H1 (cell line): ENCODE measurements at regions not wholly inside any gene's neighbourhood (a gene's known extent, or its start where the extent isn't known, plus 50 kb on each side); places are given as distances from the start of the nearest gene placed in this dataset.

Experiments used
- BRCA1 ChIP-seq: IDR thresholded peaks from 2 replicates; pipeline ENCODE4 v1.6.1; 2012; ENCODE audit warnings: low read depth, low read length, improper control_type of control experiment
- EP300 ChIP-seq, 2 experiments: IDR thresholded peaks; 1 replicate in 1 of 2; 2 replicates in 1 of 2; pipeline ENCODE4 v1.6.1; 2011 to 2012; ENCODE audit warnings: low read depth in 2 of 2, low read length in 2 of 2, mild to moderate bottlenecking in 2 of 2, borderline replicate concordance in 1 of 2, inconsistent platforms in 1 of 2, moderate library complexity in 1 of 2
- EZH2 ChIP-seq: fragments of 200-600 bp; sonication (generic); IDR thresholded peaks from 2 replicates; pipeline ENCODE4 v1.7.1; 2012; ENCODE audit warnings: low read depth, mild to moderate bottlenecking, moderate library complexity, low read length, inconsistent platforms; ENCODE audit not compliant: severe bottlenecking
- HDAC2 ChIP-seq, 2 experiments: fragments of 300-600 bp in 1 of 2; sonication (generic) in 1 of 2; IDR thresholded peaks; 2 replicates each; pipeline ENCODE4 v1.6.1; 2011 to 2012; ENCODE audit warnings: low read depth in 2 of 2, low read length in 2 of 2, mild to moderate bottlenecking in 2 of 2, moderate library complexity in 2 of 2, borderline replicate concordance in 1 of 2, inconsistent platforms in 1 of 2
- KDM5A ChIP-seq: fragments of 200-600 bp; IDR thresholded peaks from 2 replicates; pipeline ENCODE4 v1.7.1; 2012; ENCODE audit warnings: mild to moderate bottlenecking, low read length, inconsistent platforms, mixed read lengths
- RAD21 ChIP-seq, 2 experiments: IDR thresholded peaks in 1 of 2; conservative IDR thresholded peaks in 1 of 2; 2 replicates each; pipeline ENCODE4 v1.6.1; 2011; ENCODE audit warnings: low read depth in 2 of 2, low read length in 2 of 2, improper control_type of control experiment in 1 of 2, inconsistent platforms in 1 of 2, mild to moderate bottlenecking in 1 of 2, moderate library complexity in 1 of 2
- RFX5 ChIP-seq: IDR thresholded peaks from 2 replicates; pipeline ENCODE4 v1.6.1; 2011; ENCODE audit warnings: low read depth, low read length, improper control_type of control experiment, borderline replicate concordance
- RNF2 ChIP-seq: fragments of 200-900, 300-1000 bp; sonication (generic); IDR thresholded peaks from 2 replicates; pipeline ENCODE4 v1.7.1; 2016; ENCODE audit warnings: borderline replicate concordance, low read depth, mild to moderate bottlenecking, antibody characterized with exemption, low read length; ENCODE audit not compliant: poor library complexity, severe bottlenecking; ENCODE audit errors: missing control alignments
- TCF12 ChIP-seq: IDR thresholded peaks from 2 replicates; pipeline ENCODE4 v1.6.1; 2011; ENCODE audit warnings: low read depth, mild to moderate bottlenecking, low read length
- TF ChIP-seq, protein P1 (sequence below): IDR thresholded peaks from 2 replicates; pipeline ENCODE4 v1.6.1; 2011; ENCODE audit warnings: low read depth, mild to moderate bottlenecking, low read length; ENCODE audit not compliant: insufficient read depth
- TF ChIP-seq, protein P2 (sequence below): IDR thresholded peaks from 2 replicates; pipeline ENCODE4 v1.6.1; 2012; ENCODE audit warnings: low read length, inconsistent platforms
- TF ChIP-seq, protein P3 (sequence below), 3 experiments: IDR thresholded peaks; 1 replicate in 2 of 3; 2 replicates in 1 of 3; pipeline versions ENCODE4 v1.5.1 to v1.6.1; 2011; ENCODE audit warnings: low read length in 3 of 3, mild to moderate bottlenecking in 3 of 3, inconsistent platforms in 2 of 3, low read depth in 1 of 3, moderate library complexity in 1 of 3; ENCODE audit not compliant: insufficient read depth in 1 of 3; ENCODE audit errors: control extremely low read depth in 1 of 3

- TF ChIP-seq RNF2 (no peak), EZH2 (no peak), BRCA1 (no peak), KDM5A (no peak), EP300 (IDR thresholded peaks at IDR 0.05; ENCODE audit: borderline replicate concordance in 1 of 2, low read depth in 2 of 2, low read length in 2 of 2) (no peak), HDAC2 (IDR thresholded peaks at IDR 0.05; ENCODE audit: borderline replicate concordance in 1 of 2, low read depth in 2 of 2, low read length in 2 of 2) (no peak), TCF12 (no peak), RAD21 (IDR thresholded peaks at IDR 0.05 in 1 of 2, conservative IDR thresholded peaks at IDR 0.05 in 1 of 2; ENCODE audit: low read depth in 2 of 2, low read length in 2 of 2) (no peak), RFX5 (no peak)
- TF ChIP-seq, protein P1, sequence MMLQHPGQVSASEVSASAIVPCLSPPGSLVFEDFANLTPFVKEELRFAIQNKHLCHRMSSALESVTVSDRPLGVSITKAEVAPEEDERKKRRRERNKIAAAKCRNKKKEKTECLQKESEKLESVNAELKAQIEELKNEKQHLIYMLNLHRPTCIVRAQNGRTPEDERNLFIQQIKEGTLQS = no peak
- TF ChIP-seq, protein P2, sequence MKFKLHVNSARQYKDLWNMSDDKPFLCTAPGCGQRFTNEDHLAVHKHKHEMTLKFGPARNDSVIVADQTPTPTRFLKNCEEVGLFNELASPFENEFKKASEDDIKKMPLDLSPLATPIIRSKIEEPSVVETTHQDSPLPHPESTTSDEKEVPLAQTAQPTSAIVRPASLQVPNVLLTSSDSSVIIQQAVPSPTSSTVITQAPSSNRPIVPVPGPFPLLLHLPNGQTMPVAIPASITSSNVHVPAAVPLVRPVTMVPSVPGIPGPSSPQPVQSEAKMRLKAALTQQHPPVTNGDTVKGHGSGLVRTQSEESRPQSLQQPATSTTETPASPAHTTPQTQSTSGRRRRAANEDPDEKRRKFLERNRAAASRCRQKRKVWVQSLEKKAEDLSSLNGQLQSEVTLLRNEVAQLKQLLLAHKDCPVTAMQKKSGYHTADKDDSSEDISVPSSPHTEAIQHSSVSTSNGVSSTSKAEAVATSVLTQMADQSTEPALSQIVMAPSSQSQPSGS = no peak
- TF ChIP-seq, protein P3, sequence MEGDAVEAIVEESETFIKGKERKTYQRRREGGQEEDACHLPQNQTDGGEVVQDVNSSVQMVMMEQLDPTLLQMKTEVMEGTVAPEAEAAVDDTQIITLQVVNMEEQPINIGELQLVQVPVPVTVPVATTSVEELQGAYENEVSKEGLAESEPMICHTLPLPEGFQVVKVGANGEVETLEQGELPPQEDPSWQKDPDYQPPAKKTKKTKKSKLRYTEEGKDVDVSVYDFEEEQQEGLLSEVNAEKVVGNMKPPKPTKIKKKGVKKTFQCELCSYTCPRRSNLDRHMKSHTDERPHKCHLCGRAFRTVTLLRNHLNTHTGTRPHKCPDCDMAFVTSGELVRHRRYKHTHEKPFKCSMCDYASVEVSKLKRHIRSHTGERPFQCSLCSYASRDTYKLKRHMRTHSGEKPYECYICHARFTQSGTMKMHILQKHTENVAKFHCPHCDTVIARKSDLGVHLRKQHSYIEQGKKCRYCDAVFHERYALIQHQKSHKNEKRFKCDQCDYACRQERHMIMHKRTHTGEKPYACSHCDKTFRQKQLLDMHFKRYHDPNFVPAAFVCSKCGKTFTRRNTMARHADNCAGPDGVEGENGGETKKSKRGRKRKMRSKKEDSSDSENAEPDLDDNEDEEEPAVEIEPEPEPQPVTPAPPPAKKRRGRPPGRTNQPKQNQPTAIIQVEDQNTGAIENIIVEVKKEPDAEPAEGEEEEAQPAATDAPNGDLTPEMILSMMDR (IDR thresholded peaks at IDR 0.05; ENCODE audit: control extremely low read depth in 1 of 3, insufficient read depth in 1 of 3, low read depth in 1 of 3, low read length in 3 of 3) = no peak
Measured at GRCh38 chr2:48232351-48232750, 82.1 kb upstream of the FOXN2 start.
